Ovary (tissue), 7 donors: ENCODE measurements at regions not wholly inside any gene's neighbourhood (a gene's known extent, or its start where the extent isn't known, plus 50 kb on each side); places are given as distances from the start of the nearest gene placed in this dataset.

Source experiments
- DNase-seq, 5 donors: peaks; one replicate each; pipeline ENCODE4 v3.0.0-alpha.2; 2019 to 2020
- H3K27ac ChIP-seq, 2 donors: fragments of 200-600 bp; one replicate each; pipeline versions ENCODE4 v1.5.1 to v1.8.0; 2019 to 2022
- H3K27me3 ChIP-seq: fragments of 200-600 bp; one replicate; pipeline ENCODE4 v1.8.0; 2022
- H3K36me3 ChIP-seq: fragments of 200-600 bp; sonication (generic); one replicate; pipeline ENCODE4 v1.5.1; 2019
- H3K4me1 ChIP-seq: one replicate; pipeline ENCODE4 v1.8.1; 2013; ENCODE audit warnings: mild to moderate bottlenecking, moderate library complexity; ENCODE audit not compliant: insufficient read depth
- H3K4me3 ChIP-seq: fragments of 200-600 bp; sonication (generic); one replicate; pipeline ENCODE4 v1.5.1; 2017
- H3K9me3 ChIP-seq, 2 donors: fragments of 200-600 bp in 1 of 2; sonication (generic) in 1 of 2; one replicate each; pipeline versions ENCODE4 v1.5.1 to v1.8.1; 2013 to 2019; ENCODE audit warnings: mild to moderate bottlenecking in 1 of 2, moderate library complexity in 1 of 2
- CTCF ChIP-seq, 3 donors: fragments of 450-650 bp in 2 of 3; fragments of 200-600 bp in 1 of 3; IDR thresholded peaks; one replicate each; pipeline versions ENCODE4 v1.5.1 to v1.8.0; 2016 to 2022; ENCODE audit warnings: antibody characterized with exemption in 3 of 3, mild to moderate bottlenecking in 1 of 3
- EP300 ChIP-seq: sonication (generic); formaldehyde crosslinking; IDR thresholded peaks from one replicate; pipeline ENCODE4 v1.6.1; 2017; ENCODE audit warnings: antibody characterized with exemption
- POLR2A ChIP-seq: fragments of 450-650 bp; IDR thresholded peaks from one replicate; pipeline ENCODE4 v1.6.1; 2017; ENCODE audit warnings: antibody characterized with exemption, mild to moderate bottlenecking, moderate library complexity
- WGBS, 3 donors: extraction: QIAGEN DNeasy Blood & Tissue Kit in 1 of 3; methylation state at CpG; one replicate each; pipeline versions ENCODE4 v1.1.5 to v1.1.7; 2013 to 2017; 5-methylcytosine and 5-hydroxymethylcytosine counted together
- intact Hi-C, 4 donors: fragments of 100-400 bp; cut with DNase I; formaldehyde crosslinking; loops; one replicate each; pipeline versions ENCODE4 v1.11.0 to v1.15.1; 2022 to 2023
- donor health status: DM: no; HTN: no; CAD: no; lungs with moderate emphysema.
- donor health status: DM: no; HTN: no; CAD: no.
- donor health status: Bipolar disorder and iron deficiency.
- donor health status: DM: no; HTN: no; CAD: no.
- donor health status: DM: yes; HTN: yes; CAD: no.

GRCh38 chr4:13294961-13295605 lies 189.1 kb downstream of the RAB28 start:
- H3K27me3 ChIP-seq: no peaks in the 10 kb centered on the region
- WGBS, 3 donors: 66 to 72% (median 66%) methylated on average over 5 of the region's 5 CpGs
- peaks cover 0 to 7% of the 10 kb centered on the region in 2 donors for H3K9me3 ChIP-seq
- TF ChIP-seq EP300 (no peak), POLR2A (no peak), CTCF (IDR thresholded peaks at IDR 0.05) (no peak)
- no peak for DNase-seq
- H3K36me3 ChIP-seq: no peaks in the 10 kb centered on the region
- no peak overlapping the region for H3K27ac ChIP-seq
- intact Hi-C loops: no loop called here
- no peaks in the 10 kb centered on the region for H3K4me1 ChIP-seq
- no peak overlapping the region for H3K4me3 ChIP-seq

- H3K4me1 ChIP-seq: no peaks in the 10 kb centered on the region
- TF ChIP-seq CTCF (IDR thresholded peaks at IDR 0.05): no peak
- no peak for TF ChIP-seq POLR2A
- TF ChIP-seq EP300: no peak
- H3K4me3 ChIP-seq: no peak overlapping the region
- no peak for DNase-seq
- intact Hi-C loops: no loop called here
- WGBS, 3 donors: 53 to 63% (median 54%) methylated on average over 1 of the region's 1 CpG
- H3K27me3 ChIP-seq: no peaks in the 10 kb centered on the region
- H3K27ac ChIP-seq: no peak overlapping the region
- peaks cover 0 to 7% of the 10 kb centered on the region in 2 donors for H3K9me3 ChIP-seq
- no peaks in the 10 kb centered on the region for H3K36me3 ChIP-seq
These were observed 191.8 kb downstream of the RAB28 start for GRCh38 chr4:13292372-13292771.

- Histone ChIP-seq H3K27ac (no peak overlapping the region), H3K36me3 (no peaks in the 10 kb centered on the region), H3K4me1 (no peaks in the 10 kb centered on the region), H3K4me3 (no peak overlapping the region), H3K27me3 (no peaks in the 10 kb centered on the region), H3K9me3 (no peaks in the 10 kb centered on the region)
- intact Hi-C loops: no loop called here
- 18 to 33% (median 25%) methylated on average over 1 of the region's 1 CpG for WGBS, 3 donors
- no peak for TF ChIP-seq EP300
- no peak for TF ChIP-seq CTCF (IDR thresholded peaks at IDR 0.05)
- TF ChIP-seq POLR2A: no peak
- DNase-seq: no peak
These were observed 194.7 kb downstream of the RAB28 start for GRCh38 chr4:13289391-13289790.

- TF ChIP-seq CTCF (IDR thresholded peaks at IDR 0.05) (no peak), POLR2A (no peak), EP300 (no peak)
- no peaks in the 10 kb centered on the region for H3K27me3 ChIP-seq
- no peaks in the 10 kb centered on the region for H3K9me3 ChIP-seq
- no peaks in the 10 kb centered on the region for H3K4me1 ChIP-seq
- DNase-seq: no peak
- no peak overlapping the region for H3K27ac ChIP-seq
- intact Hi-C loops: no loop called here
- no peaks in the 10 kb centered on the region for H3K36me3 ChIP-seq
- no peak overlapping the region for H3K4me3 ChIP-seq
These were observed 198.8 kb downstream of the RAB28 start for GRCh38 chr4:13285336-13285735.
